ENCODE measurements at regions not wholly inside any gene's neighbourhood (a gene's known extent, or its start where the extent isn't known, plus 50 kb on each side); places are given as distances from the start of the nearest gene placed in this dataset.
A peak's percentile ranks its signal among the peaks of the same experiment; 100 is the strongest.
"Not testable (repeated sequence)": the region's sequence is repeated elsewhere in the genome, so short reads cannot be mapped to it uniquely, and the experiment has no call there.

DNA sequence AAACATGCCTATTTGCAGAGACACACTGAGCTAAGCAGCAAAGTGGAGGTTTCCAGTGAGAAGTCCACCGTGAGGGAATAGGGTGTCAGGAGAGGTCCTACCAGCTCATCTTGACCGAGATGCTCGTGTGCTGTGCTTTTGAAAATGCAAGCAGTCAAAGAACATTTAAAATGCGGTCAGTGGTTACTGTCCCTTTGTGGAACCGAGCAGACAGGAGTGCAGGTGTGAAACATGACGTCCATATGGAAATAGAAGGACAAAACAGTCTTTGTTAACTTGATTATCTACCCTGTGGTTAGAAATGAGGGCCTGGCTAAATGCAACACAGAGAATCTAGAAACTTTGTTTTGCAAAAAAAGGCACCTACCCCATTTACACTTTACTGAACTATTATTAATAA, 473.3 kb downstream of the SPATA31A6 start:
- H3K27me3 ChIP-seq (replicated peaks in 2 of 5; ENCODE audit: control insufficient read depth in 4 of 5, insufficient read depth in 5 of 5, low read length in 4 of 5); POLR2A ChIA-PET; H3K27ac ChIP-seq (ENCODE audit: insufficient read depth in 1 of 2, low read depth in 1 of 2, low read length in 2 of 2, poor library complexity in 1 of 2, severe bottlenecking in 2 of 2); H3K36me3 ChIP-seq (ENCODE audit: control insufficient read depth in 4 of 4, insufficient read depth in 4 of 4, low read length in 3 of 4); H3K4me3 ChIP-seq (ENCODE audit: control insufficient read depth in 1 of 7, extremely low read depth in 1 of 7, insufficient read depth in 4 of 7, low read depth in 2 of 7, low read length in 6 of 7); H3K4me1 ChIP-seq (ENCODE audit: control extremely low read depth in 1 of 4, control insufficient read depth in 4 of 4, insufficient read depth in 4 of 4, low read length in 3 of 4); H3K9me3 ChIP-seq (ENCODE audit: control extremely low read depth in 1 of 5, control insufficient read depth in 4 of 5, insufficient read depth in 2 of 5, low read depth in 1 of 5, low read length in 4 of 5); DNase-seq; CTCF ChIA-PET: not testable (repeated sequence)
- WGBS (ENCODE audit: insufficient coverage) = no CpG with 5 or more reads among the region's 6 CpGs

DNA sequence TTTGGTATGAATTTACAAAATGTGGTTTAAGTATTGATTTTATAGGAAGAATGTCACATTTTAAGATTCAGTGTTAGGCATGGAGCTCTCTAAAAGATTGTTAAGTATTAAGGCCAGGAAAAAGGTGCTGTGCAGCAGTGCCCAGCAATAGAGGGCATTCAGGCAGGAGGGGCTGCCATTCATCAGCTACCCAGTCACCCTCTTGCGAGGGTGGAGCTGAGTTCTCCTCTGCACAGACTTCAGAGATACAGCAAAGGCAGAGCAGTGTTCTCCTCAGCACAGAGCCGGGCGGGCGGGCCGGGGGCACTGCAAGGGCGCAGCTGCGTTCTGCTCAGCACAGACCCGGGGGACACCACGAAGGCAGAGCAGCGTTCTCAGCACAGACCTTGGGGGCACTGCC, 474.0 kb downstream of the SPATA31A6 start:
- POLR2A ChIA-PET; DNase-seq; H3K4me1 ChIP-seq (ENCODE audit: control extremely low read depth in 1 of 4, control insufficient read depth in 4 of 4, insufficient read depth in 4 of 4, low read length in 3 of 4); H3K36me3 ChIP-seq (ENCODE audit: control insufficient read depth in 4 of 4, insufficient read depth in 4 of 4, low read length in 3 of 4); CTCF ChIA-PET; H3K4me3 ChIP-seq (ENCODE audit: control insufficient read depth in 1 of 7, extremely low read depth in 1 of 7, insufficient read depth in 4 of 7, low read depth in 2 of 7, low read length in 6 of 7); H3K27me3 ChIP-seq (replicated peaks in 2 of 5; ENCODE audit: control insufficient read depth in 4 of 5, insufficient read depth in 5 of 5, low read length in 4 of 5); H3K27ac ChIP-seq (ENCODE audit: insufficient read depth in 1 of 2, low read depth in 1 of 2, low read length in 2 of 2, poor library complexity in 1 of 2, severe bottlenecking in 2 of 2); H3K9me3 ChIP-seq (ENCODE audit: control extremely low read depth in 1 of 5, control insufficient read depth in 4 of 5, insufficient read depth in 2 of 5, low read depth in 1 of 5, low read length in 4 of 5): not testable (repeated sequence)
- no CpG with 5 or more reads among the region's 10 CpGs for WGBS (ENCODE audit: insufficient coverage)

GRCh38 chr9:42697146-42697545, 513.7 kb downstream of the SPATA31A6 start:
- H3K4me1 ChIP-seq (ENCODE audit: control extremely low read depth in 1 of 4, control insufficient read depth in 4 of 4, insufficient read depth in 4 of 4, low read length in 3 of 4); H3K36me3 ChIP-seq (ENCODE audit: control insufficient read depth in 4 of 4, insufficient read depth in 4 of 4, low read length in 3 of 4); H3K27me3 ChIP-seq (replicated peaks in 2 of 5; ENCODE audit: control insufficient read depth in 4 of 5, insufficient read depth in 5 of 5, low read length in 4 of 5); POLR2A ChIA-PET; CTCF ChIA-PET; H3K4me3 ChIP-seq (ENCODE audit: control insufficient read depth in 1 of 7, extremely low read depth in 1 of 7, insufficient read depth in 4 of 7, low read depth in 2 of 7, low read length in 6 of 7); H3K27ac ChIP-seq (ENCODE audit: insufficient read depth in 1 of 2, low read depth in 1 of 2, low read length in 2 of 2, poor library complexity in 1 of 2, severe bottlenecking in 2 of 2); DNase-seq; H3K9me3 ChIP-seq (ENCODE audit: control extremely low read depth in 1 of 5, control insufficient read depth in 4 of 5, insufficient read depth in 2 of 5, low read depth in 1 of 5, low read length in 4 of 5): not testable (repeated sequence)
- no CpG with 5 or more reads among the region's 2 CpGs for WGBS (ENCODE audit: insufficient coverage)

DNA sequence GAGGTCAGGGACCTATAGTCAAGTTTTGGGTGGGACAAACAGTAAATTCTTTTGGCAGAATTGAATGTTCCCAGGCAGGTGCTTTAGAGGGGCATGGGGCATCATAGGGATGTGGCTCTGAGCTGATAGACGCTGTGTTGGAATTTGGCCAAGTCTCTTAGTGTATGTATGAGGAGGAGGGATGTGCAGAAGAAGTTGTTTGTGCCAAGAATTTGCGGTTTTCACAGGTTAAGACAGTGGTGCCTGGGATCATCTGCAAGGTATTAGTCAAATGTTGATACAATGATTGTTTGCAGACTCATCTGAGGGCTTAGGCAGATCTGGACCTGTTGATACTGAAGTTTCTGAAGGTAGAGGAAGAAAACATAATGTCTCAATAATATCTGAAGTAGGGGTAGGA, 519.4 kb downstream of the SPATA31A6 start:
- H3K27ac ChIP-seq (ENCODE audit: insufficient read depth in 1 of 2, low read depth in 1 of 2, low read length in 2 of 2, poor library complexity in 1 of 2, severe bottlenecking in 2 of 2); POLR2A ChIA-PET: not testable (repeated sequence)
- WGBS (ENCODE audit: insufficient coverage) = no CpG with 5 or more reads among the region's 2 CpGs

GRCh38 chr9:42724841-42725835, 541.7 kb downstream of the SPATA31A6 start:
- no CpG with 5 or more reads among the region's 49 CpGs for WGBS (ENCODE audit: insufficient coverage)

More for the DNA sequence above, 519.4 kb downstream of the SPATA31A6 start:
- H3K4me3 ChIP-seq (ENCODE audit: control insufficient read depth in 1 of 7, extremely low read depth in 1 of 7, insufficient read depth in 4 of 7, low read depth in 2 of 7, low read length in 6 of 7); DNase-seq; H3K27me3 ChIP-seq (replicated peaks in 2 of 5; ENCODE audit: control insufficient read depth in 4 of 5, insufficient read depth in 5 of 5, low read length in 4 of 5); H3K4me1 ChIP-seq (ENCODE audit: control extremely low read depth in 1 of 4, control insufficient read depth in 4 of 4, insufficient read depth in 4 of 4, low read length in 3 of 4); H3K36me3 ChIP-seq (ENCODE audit: control insufficient read depth in 4 of 4, insufficient read depth in 4 of 4, low read length in 3 of 4); H3K9me3 ChIP-seq (ENCODE audit: control extremely low read depth in 1 of 5, control insufficient read depth in 4 of 5, insufficient read depth in 2 of 5, low read depth in 1 of 5, low read length in 4 of 5); CTCF ChIA-PET: not testable (repeated sequence)

DNA sequence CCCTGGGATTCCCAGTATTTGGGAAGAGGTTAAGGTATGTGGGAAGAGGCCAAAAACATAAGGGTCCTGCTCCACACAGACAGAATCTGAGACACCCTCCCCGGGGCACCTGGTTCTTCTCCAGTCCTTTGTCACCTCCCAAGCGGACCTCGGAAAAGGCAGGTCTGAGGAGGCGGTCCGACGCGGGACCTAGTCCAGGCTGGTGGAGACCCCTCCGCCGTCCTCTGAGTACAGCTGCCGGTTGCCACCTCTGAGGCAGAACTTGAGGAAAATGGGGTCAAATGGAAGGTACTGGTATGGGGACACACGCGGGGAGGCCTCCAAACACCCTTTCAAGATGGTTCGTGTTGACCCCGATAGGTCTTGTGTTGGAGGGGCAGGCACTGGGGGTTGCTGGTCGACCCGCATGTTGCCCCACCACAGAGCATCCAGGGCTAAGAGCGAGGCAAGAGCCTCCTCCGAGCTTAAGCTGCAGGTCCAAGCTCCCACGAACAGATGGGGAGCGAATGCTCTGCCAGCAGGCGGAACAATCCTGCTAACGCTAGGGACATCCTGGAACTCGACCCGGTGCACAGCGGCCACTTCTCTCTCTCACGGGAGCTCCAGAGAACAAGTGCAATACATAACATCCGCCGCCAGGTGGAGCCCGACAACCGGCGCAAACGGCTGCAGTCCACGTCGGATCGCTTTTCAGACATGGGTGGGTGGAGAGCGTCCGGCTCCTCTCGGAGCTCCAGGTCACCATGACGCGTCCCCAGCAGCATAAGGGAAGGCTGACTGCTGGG, 559.8 kb downstream of the SPATA31A6 start:
- H3K4me3 ChIP-seq (ENCODE audit: control insufficient read depth in 1 of 7, extremely low read depth in 1 of 7, insufficient read depth in 4 of 7, low read depth in 2 of 7, low read length in 6 of 7) = peak overlapping the region in 2 of 7 experiments; percentile 19 to 53
- WGBS (ENCODE audit: insufficient coverage) = 39% methylated on average over 20 of the region's 40 CpGs
- H3K27ac ChIP-seq (ENCODE audit: insufficient read depth in 1 of 2, low read depth in 1 of 2, low read length in 2 of 2, poor library complexity in 1 of 2, severe bottlenecking in 2 of 2); H3K36me3 ChIP-seq (ENCODE audit: control insufficient read depth in 4 of 4, insufficient read depth in 4 of 4, low read length in 3 of 4); H3K4me1 ChIP-seq (ENCODE audit: control extremely low read depth in 1 of 4, control insufficient read depth in 4 of 4, insufficient read depth in 4 of 4, low read length in 3 of 4); POLR2A ChIA-PET; H3K9me3 ChIP-seq (ENCODE audit: control extremely low read depth in 1 of 5, control insufficient read depth in 4 of 5, insufficient read depth in 2 of 5, low read depth in 1 of 5, low read length in 4 of 5); H3K27me3 ChIP-seq (replicated peaks in 2 of 5; ENCODE audit: control insufficient read depth in 4 of 5, insufficient read depth in 5 of 5, low read length in 4 of 5); CTCF ChIA-PET: not testable (repeated sequence)
- peak; percentile 64 to 83 (median 74) for DNase-seq

More at GRCh38 chr9:42724841-42725835, 541.7 kb downstream of the SPATA31A6 start:
- DNase-seq = peak in 1 of 3 donors; percentile 23
- peak overlapping the region in 2 of 7 experiments; percentile 36 to 55 for H3K4me3 ChIP-seq (ENCODE audit: control insufficient read depth in 1 of 7, extremely low read depth in 1 of 7, insufficient read depth in 4 of 7, low read depth in 2 of 7, low read length in 6 of 7)
- H3K36me3 ChIP-seq (ENCODE audit: control insufficient read depth in 4 of 4, insufficient read depth in 4 of 4, low read length in 3 of 4); H3K27me3 ChIP-seq (replicated peaks in 2 of 5; ENCODE audit: control insufficient read depth in 4 of 5, insufficient read depth in 5 of 5, low read length in 4 of 5); H3K27ac ChIP-seq (ENCODE audit: insufficient read depth in 1 of 2, low read depth in 1 of 2, low read length in 2 of 2, poor library complexity in 1 of 2, severe bottlenecking in 2 of 2); H3K9me3 ChIP-seq (ENCODE audit: control extremely low read depth in 1 of 5, control insufficient read depth in 4 of 5, insufficient read depth in 2 of 5, low read depth in 1 of 5, low read length in 4 of 5); CTCF ChIA-PET; POLR2A ChIA-PET; H3K4me1 ChIP-seq (ENCODE audit: control extremely low read depth in 1 of 4, control insufficient read depth in 4 of 4, insufficient read depth in 4 of 4, low read length in 3 of 4): not testable (repeated sequence)

DNA sequence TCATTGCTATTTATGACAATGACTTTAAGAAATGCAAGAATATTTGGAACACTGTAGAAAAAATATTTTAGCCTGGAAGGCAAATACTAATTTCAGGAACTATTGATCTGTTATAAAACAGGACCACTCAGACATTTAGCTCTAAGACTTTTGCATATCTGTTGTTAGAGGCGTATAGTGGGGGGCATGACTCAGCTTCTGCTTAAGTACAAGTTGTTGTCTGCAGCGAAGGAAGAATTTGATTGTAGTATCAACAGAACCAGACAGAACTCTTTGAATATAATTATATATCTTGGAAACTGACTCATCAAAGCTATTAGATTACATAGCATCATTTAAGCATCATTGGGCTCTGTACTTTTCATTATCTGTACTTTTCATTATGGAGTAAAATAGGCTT, 573.8 kb downstream of the SPATA31A6 start:
- H3K9me3 ChIP-seq (ENCODE audit: control extremely low read depth in 1 of 5, control insufficient read depth in 4 of 5, insufficient read depth in 2 of 5, low read depth in 1 of 5, low read length in 4 of 5); DNase-seq; POLR2A ChIA-PET; H3K27me3 ChIP-seq (replicated peaks in 2 of 5; ENCODE audit: control insufficient read depth in 4 of 5, insufficient read depth in 5 of 5, low read length in 4 of 5); H3K4me3 ChIP-seq (ENCODE audit: control insufficient read depth in 1 of 7, extremely low read depth in 1 of 7, insufficient read depth in 4 of 7, low read depth in 2 of 7, low read length in 6 of 7); H3K27ac ChIP-seq (ENCODE audit: insufficient read depth in 1 of 2, low read depth in 1 of 2, low read length in 2 of 2, poor library complexity in 1 of 2, severe bottlenecking in 2 of 2); CTCF ChIA-PET; H3K4me1 ChIP-seq (ENCODE audit: control extremely low read depth in 1 of 4, control insufficient read depth in 4 of 4, insufficient read depth in 4 of 4, low read length in 3 of 4); H3K36me3 ChIP-seq (ENCODE audit: control insufficient read depth in 4 of 4, insufficient read depth in 4 of 4, low read length in 3 of 4): not testable (repeated sequence)
- no CpG with 5 or more reads among the region's 2 CpGs for WGBS (ENCODE audit: insufficient coverage)
